ENCODE measurements at regions not wholly inside any gene's neighbourhood (a gene's known extent, or its start where the extent isn't known, plus 50 kb on each side); places are given as distances from the start of the nearest gene placed in this dataset.

- Histone ChIP-seq H3K9ac (no peak overlapping the region), H3K36me3 (ENCODE audit: control insufficient read depth, insufficient read depth, low read length) (no peaks in the 10 kb centered on the region), H2AFZ (no peak overlapping the region), H3K4me3 (ENCODE audit: low read depth, low read length) (no peak overlapping the region), H3K27me3 (ENCODE audit: control insufficient read depth, insufficient read depth, low read length) (no peaks in the 10 kb centered on the region), H3K79me2 (no peaks in the 10 kb centered on the region), H3K4me1 (no peaks in the 10 kb centered on the region), H3K4me2 (ENCODE audit: low read length) (no peak overlapping the region), H3K9me3 (ENCODE audit: control insufficient read depth, low read length) (no peaks in the 10 kb centered on the region), H3K27ac (no peak overlapping the region)
- no peak for TF ChIP-seq CTCF (IDR thresholded peaks at IDR 0.05)
These were observed 52.4 kb upstream of the TRIO start for GRCh38 chr5:14090755-14091154.

DNA sequence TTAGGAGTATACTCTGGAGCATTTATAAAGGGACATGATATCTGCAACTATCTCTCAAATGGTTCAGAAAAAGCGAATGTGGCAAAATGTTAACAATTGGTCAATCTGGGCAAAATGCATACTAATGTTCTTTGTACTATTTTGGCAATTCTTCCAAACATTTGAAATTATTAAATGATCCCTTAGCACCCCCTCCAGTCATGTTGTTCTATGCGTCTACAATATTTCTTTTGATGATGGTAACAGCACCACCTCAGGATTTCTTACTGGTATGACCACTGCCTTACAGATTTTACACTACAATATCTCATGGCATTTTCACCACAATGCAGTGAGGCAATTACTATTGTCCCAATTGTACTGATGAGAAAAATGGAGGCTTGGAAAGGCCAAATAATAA is 52.9 kb upstream of the TRIO start:
- Histone ChIP-seq H3K27me3 (ENCODE audit: control insufficient read depth, insufficient read depth, low read length) (no peaks in the 10 kb centered on the region), H3K4me1 (no peaks in the 10 kb centered on the region), H3K4me3 (ENCODE audit: low read depth, low read length) (no peak overlapping the region), H3K9ac (no peak overlapping the region), H2AFZ (no peak overlapping the region), H3K79me2 (no peaks in the 10 kb centered on the region), H3K36me3 (ENCODE audit: control insufficient read depth, insufficient read depth, low read length) (no peaks in the 10 kb centered on the region), H3K9me3 (ENCODE audit: control insufficient read depth, low read length) (no peaks in the 10 kb centered on the region), H3K4me2 (ENCODE audit: low read length) (no peak overlapping the region), H3K27ac (no peak overlapping the region)
- TF ChIP-seq CTCF (IDR thresholded peaks at IDR 0.05): no peak

GRCh38 chr5:14089198-14089597 is 53.9 kb upstream of the TRIO start:
- Histone ChIP-seq H3K4me2 (ENCODE audit: low read length) (no peak overlapping the region), H3K9me3 (ENCODE audit: control insufficient read depth, low read length) (no peaks in the 10 kb centered on the region), H3K9ac (no peak overlapping the region), H3K4me3 (ENCODE audit: low read depth, low read length) (no peak overlapping the region), H3K27me3 (ENCODE audit: control insufficient read depth, insufficient read depth, low read length) (no peaks in the 10 kb centered on the region), H3K36me3 (ENCODE audit: control insufficient read depth, insufficient read depth, low read length) (no peaks in the 10 kb centered on the region), H2AFZ (no peak overlapping the region), H3K4me1 (no peaks in the 10 kb centered on the region), H3K27ac (no peak overlapping the region), H3K79me2 (no peaks in the 10 kb centered on the region)
- TF ChIP-seq CTCF (IDR thresholded peaks at IDR 0.05): no peak

DNA sequence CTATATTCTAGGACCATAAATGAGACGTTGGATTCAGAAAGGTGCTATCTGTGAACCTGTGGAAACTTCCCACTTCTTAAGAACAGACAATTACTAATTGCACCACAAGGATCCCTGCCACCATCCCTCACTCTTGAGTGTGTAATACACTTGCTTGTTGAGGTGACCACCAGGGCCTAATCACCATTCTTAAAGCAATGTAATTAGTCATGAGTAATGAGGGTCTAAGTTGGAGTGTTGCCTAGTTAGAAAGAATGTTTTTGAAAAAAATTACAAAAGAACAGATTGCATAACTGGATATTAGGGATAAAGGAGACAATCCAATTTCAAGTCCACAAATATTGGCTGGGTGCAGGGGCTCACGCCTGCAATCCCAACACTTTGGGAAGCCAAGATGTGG is 56.9 kb upstream of the TRIO start:
- Histone ChIP-seq H3K27me3 (ENCODE audit: control insufficient read depth, insufficient read depth, low read length) (no peaks in the 10 kb centered on the region), H3K9ac (no peak overlapping the region), H3K36me3 (ENCODE audit: control insufficient read depth, insufficient read depth, low read length) (no peaks in the 10 kb centered on the region), H3K4me2 (ENCODE audit: low read length) (no peak overlapping the region), H3K4me3 (ENCODE audit: low read depth, low read length) (no peak overlapping the region), H3K9me3 (ENCODE audit: control insufficient read depth, low read length) (no peaks in the 10 kb centered on the region), H3K4me1 (no peaks in the 10 kb centered on the region), H2AFZ (no peak overlapping the region), H3K79me2 (no peaks in the 10 kb centered on the region), H3K27ac (no peak overlapping the region)
- no peak for TF ChIP-seq CTCF (IDR thresholded peaks at IDR 0.05)

GRCh38 chr5:14082973-14083372 is 60.2 kb upstream of the TRIO start:
- Histone ChIP-seq H3K4me2 (ENCODE audit: low read length) (no peak overlapping the region), H3K79me2 (no peaks in the 10 kb centered on the region), H3K36me3 (ENCODE audit: control insufficient read depth, insufficient read depth, low read length) (no peaks in the 10 kb centered on the region), H2AFZ (no peak overlapping the region), H3K4me3 (ENCODE audit: low read depth, low read length) (no peak overlapping the region), H3K9ac (no peak overlapping the region), H3K9me3 (ENCODE audit: control insufficient read depth, low read length) (no peaks in the 10 kb centered on the region), H3K4me1 (no peaks in the 10 kb centered on the region), H3K27ac (no peak overlapping the region), H3K27me3 (ENCODE audit: control insufficient read depth, insufficient read depth, low read length) (no peaks in the 10 kb centered on the region)
- TF ChIP-seq CTCF (IDR thresholded peaks at IDR 0.05): no peak
